ENCODE measurements at regions not wholly inside any gene's neighbourhood (a gene's known extent, or its start where the extent isn't known, plus 50 kb on each side); places are given as distances from the start of the nearest gene placed in this dataset.

- Histone ChIP-seq H3K4me2 (no peak overlapping the region), H3K27ac (no peak overlapping the region), H3K36me3 (no peaks in the 10 kb centered on the region), H3K9me3 (ENCODE audit: low read depth) (peaks cover 4% of the 10 kb centered on the region), H3K4me3 (no peak overlapping the region), H3K27me3 (no peaks in the 10 kb centered on the region), H3F3A (ENCODE audit: low read depth) (peaks cover 2% of the 10 kb centered on the region), H3K79me2 (ENCODE audit: low read depth) (no peaks in the 10 kb centered on the region), H2AFZ (replicated peaks) (peak overlapping the region; percentile 81), H3K4me1 (peaks cover 23% of the 10 kb centered on the region), H4K20me1 (ENCODE audit: low read depth) (no peaks in the 10 kb centered on the region), H3K9ac (no peak overlapping the region)
- peaks cover 21% of the 10 kb centered on the region for H3K9me3 Mint-ChIP-seq
- H3K27ac Mint-ChIP-seq: peak overlapping the region; percentile 78
- H3K27me3 Mint-ChIP-seq (ENCODE audit: insufficient read depth, low read depth): no peaks in the 10 kb centered on the region
- peaks cover 2% of the 10 kb centered on the region for H3K36me3 Mint-ChIP-seq
- H3K4me3 Mint-ChIP-seq: peak overlapping the region; percentile 39
- peaks cover 28% of the 10 kb centered on the region for H3K4me1 Mint-ChIP-seq
- TF ChIP-seq EZH2 (IDR thresholded peaks at IDR 0.05) (no peak), CTCF (IDR thresholded peaks at IDR 0.05) (no peak), EZH2phosphoT487 (IDR thresholded peaks at IDR 0.05) (no peak)
- DNase-seq (ENCODE audit: low spot score): no peak
Measured at GRCh38 chr4:175970072-175970471, 95.6 kb upstream of the WDR17 start.

GRCh38 chr4:175970724-175971123 is 94.9 kb upstream of the WDR17 start:
- DNase-seq (ENCODE audit: low spot score): peak; percentile 42
- Histone ChIP-seq H2AFZ (replicated peaks) (peak overlapping the region; percentile 81), H3K4me3 (no peak overlapping the region)

GRCh38 chr4:175971388-175972179 is 94.1 kb upstream of the WDR17 start:
- TF ChIP-seq CTCF (IDR thresholded peaks at IDR 0.05): no peak
- TF ChIP-seq EZH2phosphoT487 (IDR thresholded peaks at IDR 0.05): no peak
- no peak for TF ChIP-seq EZH2 (IDR thresholded peaks at IDR 0.05)
- Histone ChIP-seq H3K9me3 (ENCODE audit: low read depth) (peaks cover 4% of the 10 kb centered on the region), H3K27ac (no peak overlapping the region), H3K36me3 (no peaks in the 10 kb centered on the region), H3K4me3 (no peak overlapping the region), H3K27me3 (no peaks in the 10 kb centered on the region), H3K79me2 (ENCODE audit: low read depth) (no peaks in the 10 kb centered on the region), H3K9ac (no peak overlapping the region), H4K20me1 (ENCODE audit: low read depth) (no peaks in the 10 kb centered on the region), H2AFZ (replicated peaks) (peak overlapping the region; percentile 68), H3K4me2 (no peak overlapping the region), H3K4me1 (peaks cover 23% of the 10 kb centered on the region), H3F3A (ENCODE audit: low read depth) (peaks cover 2% of the 10 kb centered on the region)
- peak overlapping the region; percentile 65 for H3K4me3 Mint-ChIP-seq
- peaks cover 5% of the 10 kb centered on the region for H3K36me3 Mint-ChIP-seq
- peaks cover 28% of the 10 kb centered on the region for H3K4me1 Mint-ChIP-seq
- H3K27ac Mint-ChIP-seq: peak overlapping the region; percentile 55
- DNase-seq (ENCODE audit: low spot score): peak; percentile 41
- H3K9me3 Mint-ChIP-seq: peaks cover 22% of the 10 kb centered on the region
- no peaks in the 10 kb centered on the region for H3K27me3 Mint-ChIP-seq (ENCODE audit: insufficient read depth, low read depth)

More at GRCh38 chr4:175970724-175971123, 94.9 kb upstream of the WDR17 start:
- Histone ChIP-seq H4K20me1 (ENCODE audit: low read depth) (no peaks in the 10 kb centered on the region), H3K4me2 (no peak overlapping the region), H3F3A (ENCODE audit: low read depth) (peaks cover 2% of the 10 kb centered on the region), H3K36me3 (no peaks in the 10 kb centered on the region), H3K9ac (no peak overlapping the region), H3K9me3 (ENCODE audit: low read depth) (peaks cover 4% of the 10 kb centered on the region), H3K4me1 (peaks cover 23% of the 10 kb centered on the region), H3K79me2 (ENCODE audit: low read depth) (no peaks in the 10 kb centered on the region), H3K27ac (no peak overlapping the region), H3K27me3 (no peaks in the 10 kb centered on the region)
- Mint-ChIP-seq H3K9me3 (peaks cover 21% of the 10 kb centered on the region), H3K27ac (peak overlapping the region; percentile 78), H3K27me3 (ENCODE audit: insufficient read depth, low read depth) (no peaks in the 10 kb centered on the region), H3K36me3 (peaks cover 2% of the 10 kb centered on the region), H3K4me1 (peaks cover 28% of the 10 kb centered on the region), H3K4me3 (peak overlapping the region; percentile 39)
- no peak for TF ChIP-seq EZH2phosphoT487 (IDR thresholded peaks at IDR 0.05)
- no peak for TF ChIP-seq EZH2 (IDR thresholded peaks at IDR 0.05)
- TF ChIP-seq CTCF (IDR thresholded peaks at IDR 0.05): no peak
